Lower lobe of right lung (tissue), 2 donors: ENCODE measurements at regions not wholly inside any gene's neighbourhood (a gene's known extent, or its start where the extent isn't known, plus 50 kb on each side); places are given as distances from the start of the nearest gene placed in this dataset.

ENCODE experiments used
- ATAC-seq, 2 donors: fragments of 200-7000 bp; cut with Tn5 transposase; one replicate each; pipeline ENCODE4 v1.9.1; 2020 to 2022; ENCODE audit warnings: mild to moderate bottlenecking in 2 of 2, moderate library complexity in 2 of 2
- DNase-seq: peaks from one replicate; pipeline ENCODE4 v3.0.0-alpha.2; 2020
- H3K27ac ChIP-seq: fragments of 200-600 bp; one replicate; pipeline ENCODE4 v1.8.0; 2022
- H3K27me3 ChIP-seq: fragments of 200-600 bp; one replicate; pipeline ENCODE4 v1.8.0; 2022; ENCODE audit warnings: low read depth
- H3K36me3 ChIP-seq: fragments of 200-600 bp; one replicate; pipeline ENCODE4 v1.8.0; 2022; ENCODE audit warnings: mild to moderate bottlenecking
- H3K4me1 ChIP-seq: fragments of 200-600 bp; one replicate; pipeline ENCODE4 v1.8.0; 2022
- H3K4me3 ChIP-seq: fragments of 200-600 bp; one replicate; pipeline ENCODE4 v1.8.0; 2022; ENCODE audit warnings: mild to moderate bottlenecking
- H3K9me3 ChIP-seq: fragments of 200-600 bp; one replicate; pipeline ENCODE4 v1.8.0; 2022
- intact Hi-C: fragments of 100-400 bp; cut with DNase I; formaldehyde crosslinking; loops from one replicate; pipeline ENCODE4 v1.11.0; 2022
- TF ChIP-seq, protein P1 (sequence below): fragments of 200-600 bp; IDR thresholded peaks from one replicate; pipeline ENCODE4 v1.8.0; 2022; ENCODE audit warnings: antibody characterized with exemption, mild to moderate bottlenecking
- donor health status: DM: no; HTN: yes; CAD: no; lungs with severe emphysema.

DNA sequence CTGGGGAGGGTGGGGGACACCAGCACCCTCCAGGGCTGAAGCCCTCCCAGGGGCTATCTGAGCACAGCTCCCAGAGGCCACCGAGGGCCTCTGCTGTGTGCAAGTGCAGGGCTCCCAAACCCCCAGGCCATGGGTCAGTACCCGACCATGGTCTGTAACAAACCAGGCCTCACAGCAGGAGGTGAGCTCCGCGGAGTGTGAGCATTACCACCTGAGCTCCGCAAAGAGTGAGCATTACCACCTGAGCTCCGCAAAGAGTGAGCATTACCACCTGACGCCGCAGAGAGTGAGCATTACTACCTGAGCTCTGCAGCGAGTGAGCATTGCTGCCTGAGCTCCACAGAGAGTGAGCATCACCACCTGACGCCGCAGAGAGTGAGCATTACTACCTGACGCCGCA lies 152.9 kb upstream of the IRX2 start:
- no peaks in the 10 kb centered on the region for H3K36me3 ChIP-seq
- no peak overlapping the region for H3K4me3 ChIP-seq
- ATAC-seq (no peak), DNase-seq (no peak)
- H3K27me3 ChIP-seq: no peaks in the 10 kb centered on the region
- no peaks in the 10 kb centered on the region for H3K9me3 ChIP-seq
- H3K4me1 ChIP-seq: no peaks in the 10 kb centered on the region
- H3K27ac ChIP-seq: no peak overlapping the region
- intact Hi-C loops: no loop called here
- TF ChIP-seq, protein P1, sequence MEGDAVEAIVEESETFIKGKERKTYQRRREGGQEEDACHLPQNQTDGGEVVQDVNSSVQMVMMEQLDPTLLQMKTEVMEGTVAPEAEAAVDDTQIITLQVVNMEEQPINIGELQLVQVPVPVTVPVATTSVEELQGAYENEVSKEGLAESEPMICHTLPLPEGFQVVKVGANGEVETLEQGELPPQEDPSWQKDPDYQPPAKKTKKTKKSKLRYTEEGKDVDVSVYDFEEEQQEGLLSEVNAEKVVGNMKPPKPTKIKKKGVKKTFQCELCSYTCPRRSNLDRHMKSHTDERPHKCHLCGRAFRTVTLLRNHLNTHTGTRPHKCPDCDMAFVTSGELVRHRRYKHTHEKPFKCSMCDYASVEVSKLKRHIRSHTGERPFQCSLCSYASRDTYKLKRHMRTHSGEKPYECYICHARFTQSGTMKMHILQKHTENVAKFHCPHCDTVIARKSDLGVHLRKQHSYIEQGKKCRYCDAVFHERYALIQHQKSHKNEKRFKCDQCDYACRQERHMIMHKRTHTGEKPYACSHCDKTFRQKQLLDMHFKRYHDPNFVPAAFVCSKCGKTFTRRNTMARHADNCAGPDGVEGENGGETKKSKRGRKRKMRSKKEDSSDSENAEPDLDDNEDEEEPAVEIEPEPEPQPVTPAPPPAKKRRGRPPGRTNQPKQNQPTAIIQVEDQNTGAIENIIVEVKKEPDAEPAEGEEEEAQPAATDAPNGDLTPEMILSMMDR: no peak

DNA sequence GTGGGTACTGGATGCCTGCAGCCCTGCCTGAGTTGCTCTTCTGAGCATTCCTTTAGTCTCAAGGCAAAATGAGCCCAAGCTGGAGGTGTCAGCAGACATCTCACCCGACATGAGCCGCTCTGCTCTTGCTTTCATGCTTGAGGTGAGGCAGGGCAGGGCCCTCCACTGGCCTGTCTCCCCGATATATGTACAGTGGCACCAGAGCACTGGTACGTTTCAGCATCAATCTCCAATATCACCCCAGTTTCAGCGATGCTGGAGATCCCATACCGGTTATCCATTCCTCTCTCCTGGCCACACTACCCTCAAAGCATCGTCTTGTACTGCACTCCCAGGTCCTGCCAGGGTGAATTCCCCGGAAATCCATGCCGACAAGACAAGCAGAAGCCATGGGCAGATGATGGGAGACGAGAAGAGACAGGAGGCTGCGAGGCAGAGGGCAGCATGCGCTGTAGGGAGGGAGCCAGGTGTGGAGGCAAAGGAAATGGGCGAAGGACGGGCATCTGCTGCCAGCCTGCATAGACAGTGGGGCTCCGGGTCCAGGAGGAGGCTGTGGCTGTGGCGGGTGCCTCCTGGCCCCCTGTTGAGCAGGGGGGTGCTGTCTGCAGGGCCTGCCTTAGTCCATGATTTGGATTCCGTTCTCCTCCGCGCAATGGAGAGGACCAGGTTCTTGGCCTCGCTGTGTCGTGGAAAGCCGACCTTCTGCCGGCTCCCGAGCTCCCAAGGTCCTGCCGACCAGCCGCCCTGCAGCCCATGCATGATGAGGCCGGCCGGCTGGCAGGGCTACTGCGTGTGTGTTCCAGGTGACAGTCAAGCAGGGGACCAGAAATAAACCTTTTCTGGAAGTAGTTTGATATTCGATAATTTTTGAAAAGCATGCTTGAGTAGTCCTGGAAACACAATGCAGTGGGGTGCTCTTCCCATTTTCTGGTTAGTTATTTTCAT lies 152.2 kb upstream of the IRX2 start:
- no peak for ATAC-seq
- TF ChIP-seq, protein P1: no peak
- Histone ChIP-seq H3K27me3 (no peaks in the 10 kb centered on the region), H3K9me3 (no peaks in the 10 kb centered on the region), H3K27ac (no peak overlapping the region), H3K4me3 (no peak overlapping the region), H3K4me1 (no peaks in the 10 kb centered on the region), H3K36me3 (no peaks in the 10 kb centered on the region)
- DNase-seq: no peak
- intact Hi-C loops: no loop called here

DNA sequence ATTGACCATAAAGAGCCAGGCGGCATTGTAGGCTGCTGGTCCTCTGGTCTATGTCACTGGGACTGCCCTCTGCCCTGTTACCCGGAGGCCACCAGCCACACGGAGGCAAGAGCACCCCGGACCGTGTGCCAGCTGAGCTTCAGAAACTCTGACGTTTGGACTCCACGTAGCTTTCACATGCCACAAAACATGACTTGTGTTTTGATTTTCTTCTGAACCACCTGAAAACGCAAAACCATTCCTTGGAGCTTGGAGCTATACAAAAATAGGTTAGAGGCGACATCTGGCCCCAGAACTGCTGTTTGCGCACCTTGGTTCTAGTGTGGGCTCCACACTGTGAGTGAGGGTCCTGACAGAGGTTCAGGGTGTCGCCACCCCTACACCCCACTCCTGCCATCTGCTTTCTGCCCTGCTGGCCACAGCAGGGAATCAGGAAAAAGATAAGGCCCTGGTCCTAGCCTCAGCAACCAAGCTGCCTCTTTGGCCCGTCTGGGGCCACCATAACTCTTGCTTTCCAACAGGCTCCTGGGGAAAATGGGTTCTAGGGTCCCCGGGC lies 151.3 kb upstream of the IRX2 start:
- Histone ChIP-seq H3K36me3 (no peaks in the 10 kb centered on the region), H3K4me3 (no peak overlapping the region), H3K4me1 (no peaks in the 10 kb centered on the region), H3K27ac (no peak overlapping the region), H3K9me3 (no peaks in the 10 kb centered on the region), H3K27me3 (no peaks in the 10 kb centered on the region)
- DNase-seq: no peak
- TF ChIP-seq, protein P1: no peak
- intact Hi-C loops: no loop called here
- ATAC-seq: no peak

DNA sequence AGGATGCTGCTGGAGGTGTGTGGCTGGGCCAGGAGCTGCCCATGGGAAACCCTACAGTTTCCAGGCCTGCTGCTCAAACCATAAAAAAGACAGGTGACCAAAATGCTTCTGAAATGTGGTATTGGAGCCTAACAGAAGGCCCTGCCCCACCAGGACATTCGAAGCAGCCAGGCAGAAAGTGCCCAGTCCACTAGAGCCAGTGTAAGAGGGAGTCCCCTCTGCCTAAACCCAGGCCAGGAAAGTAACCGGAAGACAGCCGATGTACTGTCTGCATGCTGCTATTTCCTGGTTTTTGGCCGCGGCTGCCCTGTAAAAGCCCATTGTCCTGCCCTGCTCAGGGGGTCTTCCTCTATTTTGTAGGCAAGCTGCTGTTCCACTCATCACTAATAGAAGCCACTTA lies 150.7 kb upstream of the IRX2 start:
- no peaks in the 10 kb centered on the region for H3K9me3 ChIP-seq
- intact Hi-C loops: no loop called here
- no peak overlapping the region for H3K4me3 ChIP-seq
- no peak for ATAC-seq
- no peaks in the 10 kb centered on the region for H3K4me1 ChIP-seq
- DNase-seq: no peak
- TF ChIP-seq, protein P1: no peak
- no peak overlapping the region for H3K27ac ChIP-seq
- H3K36me3 ChIP-seq: no peaks in the 10 kb centered on the region
- no peaks in the 10 kb centered on the region for H3K27me3 ChIP-seq

DNA sequence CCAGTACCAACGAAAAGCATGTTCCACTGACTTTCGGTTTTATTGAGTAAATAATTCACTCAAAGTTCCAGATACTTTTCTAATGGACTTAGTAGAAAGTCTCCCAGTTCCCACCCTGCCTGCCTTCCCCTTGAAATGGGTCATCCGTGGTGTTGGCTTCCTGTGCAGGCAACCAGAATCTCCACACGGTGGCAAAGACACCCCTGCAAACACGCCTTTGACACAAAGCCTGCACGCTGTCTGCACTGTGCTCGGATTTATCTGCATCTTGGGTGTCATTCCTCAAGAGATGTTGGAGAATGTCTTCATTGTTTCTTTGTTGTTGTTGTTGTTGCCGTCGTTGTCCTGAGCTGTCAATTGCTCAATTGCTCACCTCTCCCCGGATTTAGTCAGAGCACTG lies 150.0 kb upstream of the IRX2 start:
- TF ChIP-seq, protein P1: no peak

More for the DNA sequence above, 150.0 kb upstream of the IRX2 start:
- no peaks in the 10 kb centered on the region for H3K9me3 ChIP-seq
- no peak for ATAC-seq
- no peaks in the 10 kb centered on the region for H3K4me1 ChIP-seq
- H3K36me3 ChIP-seq: no peaks in the 10 kb centered on the region
- no peak overlapping the region for H3K4me3 ChIP-seq
- H3K27me3 ChIP-seq: no peaks in the 10 kb centered on the region
- DNase-seq: no peak
- intact Hi-C loops: no loop called here
- no peak overlapping the region for H3K27ac ChIP-seq
